ENCODE measurements at regions not wholly inside any gene's neighbourhood (a gene's known extent, or its start where the extent isn't known, plus 50 kb on each side); places are given as distances from the start of the nearest gene placed in this dataset.

DNA sequence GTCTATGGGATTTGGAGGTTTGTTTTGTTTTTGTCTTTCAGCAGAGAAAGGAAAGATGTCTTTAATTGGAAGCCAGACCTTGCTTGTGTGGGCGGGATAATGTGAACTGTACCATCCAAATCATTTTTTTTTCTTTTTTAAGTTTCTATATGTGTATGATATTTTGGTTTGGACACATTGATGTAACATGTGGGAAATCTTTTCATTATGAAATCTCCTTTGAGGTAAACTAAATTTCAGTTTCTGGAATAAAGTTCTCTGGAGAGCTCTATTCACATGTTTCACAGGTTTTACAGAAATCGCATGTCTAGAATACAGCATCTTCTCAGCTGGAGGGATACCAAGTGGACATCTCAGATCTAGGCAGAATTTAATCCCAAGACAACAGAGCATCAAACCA lies 451.5 kb upstream of the MDFIC2 start (continued):
- TF ChIP-seq ZC3H10 (CRISPR knock-in tag; IDR thresholded peaks at IDR 0.05) (no peak), SNAI2 (CRISPR knock-in tag; IDR thresholded peaks at IDR 0.05) (no peak), BACH2 (CRISPR knock-in tag; IDR thresholded peaks at IDR 0.05; ENCODE audit: borderline replicate concordance) (no peak), ESRRG (CRISPR knock-in tag; IDR thresholded peaks at IDR 0.05) (no peak), ISL1 (CRISPR knock-in tag; IDR thresholded peaks at IDR 0.05) (no peak)

DNA sequence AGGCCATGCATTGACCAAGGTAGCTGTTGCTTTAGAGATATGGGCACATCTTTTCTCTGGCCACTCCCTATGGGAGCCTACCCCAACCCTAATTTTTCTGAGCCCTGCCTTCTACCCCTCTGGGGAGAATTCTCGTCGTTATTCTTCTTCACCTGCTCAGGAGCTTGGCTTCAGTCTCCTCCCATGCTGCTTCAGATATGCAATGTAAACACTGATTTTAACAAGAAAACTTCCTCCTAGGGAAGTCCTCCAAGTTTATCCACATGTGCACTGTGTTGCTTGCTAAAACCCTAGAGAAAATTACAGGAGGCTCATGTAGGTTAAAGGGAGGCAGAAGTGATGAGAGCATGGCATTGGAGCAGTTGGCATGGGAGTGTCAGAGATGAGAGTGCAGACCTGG lies 445.2 kb upstream of the MDFIC2 start:
- no peak for ATAC-seq
- TF ChIP-seq, protein P1, sequence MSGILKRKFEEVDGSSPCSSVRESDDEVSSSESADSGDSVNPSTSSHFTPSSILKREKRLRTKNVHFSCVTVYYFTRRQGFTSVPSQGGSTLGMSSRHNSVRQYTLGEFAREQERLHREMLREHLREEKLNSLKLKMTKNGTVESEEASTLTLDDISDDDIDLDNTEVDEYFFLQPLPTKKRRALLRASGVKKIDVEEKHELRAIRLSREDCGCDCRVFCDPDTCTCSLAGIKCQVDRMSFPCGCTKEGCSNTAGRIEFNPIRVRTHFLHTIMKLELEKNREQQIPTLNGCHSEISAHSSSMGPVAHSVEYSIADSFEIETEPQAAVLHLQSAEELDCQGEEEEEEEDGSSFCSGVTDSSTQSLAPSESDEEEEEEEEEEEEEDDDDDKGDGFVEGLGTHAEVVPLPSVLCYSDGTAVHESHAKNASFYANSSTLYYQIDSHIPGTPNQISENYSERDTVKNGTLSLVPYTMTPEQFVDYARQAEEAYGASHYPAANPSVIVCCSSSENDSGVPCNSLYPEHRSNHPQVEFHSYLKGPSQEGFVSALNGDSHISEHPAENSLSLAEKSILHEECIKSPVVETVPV (CRISPR knock-in tag; IDR thresholded peaks at IDR 0.05) = no peak
- TF ChIP-seq ESRRG (CRISPR knock-in tag; IDR thresholded peaks at IDR 0.05) (no peak), OSR1 (CRISPR knock-in tag; IDR thresholded peaks at IDR 0.05) (no peak), ARNTL (CRISPR knock-in tag; IDR thresholded peaks at IDR 0.05; ENCODE audit: borderline replicate concordance, low read depth) (no peak), TOX (CRISPR knock-in tag; IDR thresholded peaks at IDR 0.05; ENCODE audit: borderline replicate concordance) (no peak)

DNA sequence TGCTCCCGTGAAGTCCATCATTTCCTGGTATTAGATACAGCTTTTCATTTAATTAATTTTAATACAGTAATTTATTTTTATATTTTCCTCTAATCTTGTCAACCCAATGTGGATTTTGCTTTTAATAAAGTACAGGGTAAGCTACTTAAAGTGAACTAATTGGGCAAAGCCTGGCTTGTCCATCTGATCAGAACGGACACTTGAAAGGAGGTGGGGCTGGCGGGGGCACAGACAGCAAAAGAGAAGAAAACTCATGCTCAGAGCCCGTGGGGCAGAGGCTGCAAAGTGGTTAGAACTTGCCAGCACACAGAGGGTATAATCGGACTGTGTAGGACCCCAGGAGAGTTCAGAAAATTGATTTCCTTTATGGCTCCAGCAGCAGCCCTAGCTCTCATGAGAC lies 443.1 kb upstream of the MDFIC2 start:
- no peak for TF ChIP-seq ZFP3 (CRISPR knock-in tag; IDR thresholded peaks at IDR 0.05)
- no peak for TF ChIP-seq ZC3H10 (CRISPR knock-in tag; IDR thresholded peaks at IDR 0.05)
- TF ChIP-seq ZNF8 (CRISPR knock-in tag; IDR thresholded peaks at IDR 0.05) = no peak
- no peak for TF ChIP-seq OSR1 (CRISPR knock-in tag; IDR thresholded peaks at IDR 0.05)

DNA sequence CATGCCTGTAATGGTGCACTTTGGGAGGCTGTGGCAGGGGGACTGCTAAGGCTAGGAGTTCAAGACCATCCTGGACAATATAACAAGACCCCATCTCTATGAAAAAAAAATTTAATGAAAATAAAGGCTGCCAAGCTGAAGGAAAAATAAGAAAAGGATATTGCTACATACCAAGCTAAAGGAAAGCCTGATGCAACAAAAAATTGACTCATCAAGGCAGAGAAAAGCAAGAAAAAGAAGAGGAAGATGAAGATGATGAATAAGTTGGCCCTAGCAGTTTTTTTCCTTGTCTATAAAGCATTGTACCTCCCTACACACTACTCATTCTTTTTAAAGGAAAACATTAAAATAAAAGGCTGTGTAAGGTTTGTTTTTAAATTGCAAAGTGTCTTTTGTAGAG lies 441.9 kb upstream of the MDFIC2 start:
- TF ChIP-seq ZC3H10 (CRISPR knock-in tag; IDR thresholded peaks at IDR 0.05) = no peak
- no peak for TF ChIP-seq OSR1 (CRISPR knock-in tag; IDR thresholded peaks at IDR 0.05)
- no peak for TF ChIP-seq CSDC2 (CRISPR knock-in tag; IDR thresholded peaks at IDR 0.05)
- TF ChIP-seq RARB (CRISPR knock-in tag; IDR thresholded peaks at IDR 0.05) = no peak
- TF ChIP-seq GLIS3 (CRISPR knock-in tag; IDR thresholded peaks at IDR 0.05) = no peak
- TF ChIP-seq ESRRG (CRISPR knock-in tag; IDR thresholded peaks at IDR 0.05) = no peak
- TF ChIP-seq, protein P2, sequence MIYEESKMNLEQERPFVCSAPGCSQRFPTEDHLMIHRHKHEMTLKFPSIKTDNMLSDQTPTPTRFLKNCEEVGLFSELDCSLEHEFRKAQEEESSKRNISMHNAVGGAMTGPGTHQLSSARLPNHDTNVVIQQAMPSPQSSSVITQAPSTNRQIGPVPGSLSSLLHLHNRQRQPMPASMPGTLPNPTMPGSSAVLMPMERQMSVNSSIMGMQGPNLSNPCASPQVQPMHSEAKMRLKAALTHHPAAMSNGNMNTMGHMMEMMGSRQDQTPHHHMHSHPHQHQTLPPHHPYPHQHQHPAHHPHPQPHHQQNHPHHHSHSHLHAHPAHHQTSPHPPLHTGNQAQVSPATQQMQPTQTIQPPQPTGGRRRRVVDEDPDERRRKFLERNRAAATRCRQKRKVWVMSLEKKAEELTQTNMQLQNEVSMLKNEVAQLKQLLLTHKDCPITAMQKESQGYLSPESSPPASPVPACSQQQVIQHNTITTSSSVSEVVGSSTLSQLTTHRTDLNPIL (CRISPR knock-in tag; IDR thresholded peaks at IDR 0.05; ENCODE audit: low read depth) = no peak
- ATAC-seq = no peak

More for the DNA sequence above, 443.1 kb upstream of the MDFIC2 start:
- ATAC-seq = no peak

DNA sequence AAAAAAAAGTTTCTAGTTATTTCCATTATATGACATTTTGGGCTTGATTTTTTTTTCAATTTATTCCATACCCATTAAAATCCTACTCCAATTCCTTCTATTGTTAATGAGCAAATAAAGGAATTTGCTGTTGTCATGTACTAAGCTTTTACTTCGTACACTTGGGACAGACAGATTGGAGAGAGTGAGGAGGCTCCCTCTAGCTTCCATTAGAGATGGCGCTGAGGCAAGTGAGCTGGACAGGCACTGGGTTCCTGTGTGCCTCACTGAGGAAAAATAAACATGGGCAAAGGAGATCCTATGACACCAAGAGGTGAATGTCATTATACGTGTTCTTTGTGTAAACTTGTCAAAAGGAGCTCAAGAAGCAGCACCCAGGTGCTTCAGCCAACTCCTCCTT lies 441.1 kb upstream of the MDFIC2 start:
- TF ChIP-seq BACH2 (CRISPR knock-in tag; IDR thresholded peaks at IDR 0.05; ENCODE audit: borderline replicate concordance) (no peak), ISL1 (CRISPR knock-in tag; IDR thresholded peaks at IDR 0.05) (no peak), ESRRG (CRISPR knock-in tag; IDR thresholded peaks at IDR 0.05) (no peak), ZNF70 (CRISPR knock-in tag; IDR thresholded peaks at IDR 0.05) (no peak), SNAI2 (CRISPR knock-in tag; IDR thresholded peaks at IDR 0.05) (no peak), OSR1 (CRISPR knock-in tag; IDR thresholded peaks at IDR 0.05) (no peak), CSDC2 (CRISPR knock-in tag; IDR thresholded peaks at IDR 0.05) (no peak), ZNF8 (CRISPR knock-in tag; IDR thresholded peaks at IDR 0.05) (no peak), PPARA (CRISPR knock-in tag; IDR thresholded peaks at IDR 0.05; ENCODE audit: borderline replicate concordance) (no peak), ZNF565 (CRISPR knock-in tag; conservative IDR thresholded peaks at IDR 0.05; ENCODE audit: low read depth) (no peak), RARB (CRISPR knock-in tag; IDR thresholded peaks at IDR 0.05) (no peak), ZFP3 (CRISPR knock-in tag; IDR thresholded peaks at IDR 0.05) (no peak)
- TF ChIP-seq, protein P3, sequence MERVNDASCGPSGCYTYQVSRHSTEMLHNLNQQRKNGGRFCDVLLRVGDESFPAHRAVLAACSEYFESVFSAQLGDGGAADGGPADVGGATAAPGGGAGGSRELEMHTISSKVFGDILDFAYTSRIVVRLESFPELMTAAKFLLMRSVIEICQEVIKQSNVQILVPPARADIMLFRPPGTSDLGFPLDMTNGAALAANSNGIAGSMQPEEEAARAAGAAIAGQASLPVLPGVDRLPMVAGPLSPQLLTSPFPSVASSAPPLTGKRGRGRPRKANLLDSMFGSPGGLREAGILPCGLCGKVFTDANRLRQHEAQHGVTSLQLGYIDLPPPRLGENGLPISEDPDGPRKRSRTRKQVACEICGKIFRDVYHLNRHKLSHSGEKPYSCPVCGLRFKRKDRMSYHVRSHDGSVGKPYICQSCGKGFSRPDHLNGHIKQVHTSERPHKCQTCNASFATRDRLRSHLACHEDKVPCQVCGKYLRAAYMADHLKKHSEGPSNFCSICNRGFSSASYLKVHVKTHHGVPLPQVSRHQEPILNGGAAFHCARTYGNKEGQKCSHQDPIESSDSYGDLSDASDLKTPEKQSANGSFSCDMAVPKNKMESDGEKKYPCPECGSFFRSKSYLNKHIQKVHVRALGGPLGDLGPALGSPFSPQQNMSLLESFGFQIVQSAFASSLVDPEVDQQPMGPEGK (CRISPR knock-in tag; IDR thresholded peaks at IDR 0.05; ENCODE audit: borderline replicate concordance) = no peak
- TF ChIP-seq, protein P4, sequence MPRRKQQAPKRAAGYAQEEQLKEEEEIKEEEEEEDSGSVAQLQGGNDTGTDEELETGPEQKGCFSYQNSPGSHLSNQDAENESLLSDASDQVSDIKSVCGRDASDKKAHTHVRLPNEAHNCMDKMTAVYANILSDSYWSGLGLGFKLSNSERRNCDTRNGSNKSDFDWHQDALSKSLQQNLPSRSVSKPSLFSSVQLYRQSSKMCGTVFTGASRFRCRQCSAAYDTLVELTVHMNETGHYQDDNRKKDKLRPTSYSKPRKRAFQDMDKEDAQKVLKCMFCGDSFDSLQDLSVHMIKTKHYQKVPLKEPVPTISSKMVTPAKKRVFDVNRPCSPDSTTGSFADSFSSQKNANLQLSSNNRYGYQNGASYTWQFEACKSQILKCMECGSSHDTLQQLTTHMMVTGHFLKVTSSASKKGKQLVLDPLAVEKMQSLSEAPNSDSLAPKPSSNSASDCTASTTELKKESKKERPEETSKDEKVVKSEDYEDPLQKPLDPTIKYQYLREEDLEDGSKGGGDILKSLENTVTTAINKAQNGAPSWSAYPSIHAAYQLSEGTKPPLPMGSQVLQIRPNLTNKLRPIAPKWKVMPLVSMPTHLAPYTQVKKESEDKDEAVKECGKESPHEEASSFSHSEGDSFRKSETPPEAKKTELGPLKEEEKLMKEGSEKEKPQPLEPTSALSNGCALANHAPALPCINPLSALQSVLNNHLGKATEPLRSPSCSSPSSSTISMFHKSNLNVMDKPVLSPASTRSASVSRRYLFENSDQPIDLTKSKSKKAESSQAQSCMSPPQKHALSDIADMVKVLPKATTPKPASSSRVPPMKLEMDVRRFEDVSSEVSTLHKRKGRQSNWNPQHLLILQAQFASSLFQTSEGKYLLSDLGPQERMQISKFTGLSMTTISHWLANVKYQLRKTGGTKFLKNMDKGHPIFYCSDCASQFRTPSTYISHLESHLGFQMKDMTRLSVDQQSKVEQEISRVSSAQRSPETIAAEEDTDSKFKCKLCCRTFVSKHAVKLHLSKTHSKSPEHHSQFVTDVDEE (CRISPR knock-in tag; IDR thresholded peaks at IDR 0.05) = no peak
- TF ChIP-seq, protein P1 (CRISPR knock-in tag; IDR thresholded peaks at IDR 0.05) = no peak
- TF ChIP-seq, protein P5, sequence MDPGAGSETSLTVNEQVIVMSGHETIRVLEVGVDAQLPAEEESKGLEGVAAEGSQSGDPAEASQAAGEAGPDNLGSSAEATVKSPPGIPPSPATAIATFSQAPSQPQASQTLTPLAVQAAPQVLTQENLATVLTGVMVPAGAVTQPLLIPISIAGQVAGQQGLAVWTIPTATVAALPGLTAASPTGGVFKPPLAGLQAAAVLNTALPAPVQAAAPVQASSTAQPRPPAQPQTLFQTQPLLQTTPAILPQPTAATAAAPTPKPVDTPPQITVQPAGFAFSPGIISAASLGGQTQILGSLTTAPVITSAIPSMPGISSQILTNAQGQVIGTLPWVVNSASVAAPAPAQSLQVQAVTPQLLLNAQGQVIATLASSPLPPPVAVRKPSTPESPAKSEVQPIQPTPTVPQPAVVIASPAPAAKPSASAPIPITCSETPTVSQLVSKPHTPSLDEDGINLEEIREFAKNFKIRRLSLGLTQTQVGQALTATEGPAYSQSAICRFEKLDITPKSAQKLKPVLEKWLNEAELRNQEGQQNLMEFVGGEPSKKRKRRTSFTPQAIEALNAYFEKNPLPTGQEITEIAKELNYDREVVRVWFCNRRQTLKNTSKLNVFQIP (CRISPR knock-in tag; IDR thresholded peaks at IDR 0.05; ENCODE audit: borderline replicate concordance, low read depth) = no peak
- no peak for ATAC-seq
